Stomach (tissue), 8 donors: ENCODE measurements at regions not wholly inside any gene's neighbourhood (a gene's known extent, or its start where the extent isn't known, plus 50 kb on each side); places are given as distances from the start of the nearest gene placed in this dataset.

Experiments used
- DNase-seq, 2 donors: peaks; one replicate each; pipeline versions ENCODE4 v3.0.0 to v3.0.0-alpha.2; 2013 to 2019
- H3K27ac ChIP-seq, 5 donors: fragments of 200-600 bp in 4 of 5; sonication (generic) in 4 of 5; one replicate each; pipeline ENCODE4 v1.5.1; 2013 to 2019; ENCODE audit warnings: mild to moderate bottlenecking in 1 of 5, moderate library complexity in 1 of 5
- H3K27me3 ChIP-seq, 3 donors: fragments of 200-600 bp; sonication (generic); one replicate each; pipeline ENCODE4 v1.5.1; 2017 to 2019; ENCODE audit warnings: mixed run types in 1 of 3
- H3K36me3 ChIP-seq, 4 donors: fragments of 200-600 bp; sonication (generic); 1 replicate in 3 of 4; 2 replicates in 1 of 4; pipeline ENCODE4 v1.5.1; 2016 to 2019
- H3K4me1 ChIP-seq, 4 donors: fragments of 200-600 bp; sonication (generic); one replicate each; pipeline ENCODE4 v1.5.1; 2016 to 2019
- H3K4me3 ChIP-seq, 4 donors: fragments of 200-600 bp; sonication (generic) in 3 of 4; one replicate each; pipeline ENCODE4 v1.5.1; 2016 to 2019; ENCODE audit warnings: mild to moderate bottlenecking in 1 of 4
- H3K9me3 ChIP-seq, 4 donors: fragments of 200-600 bp; sonication (generic); one replicate each; pipeline ENCODE4 v1.5.1; 2016 to 2019
- CTCF ChIP-seq, 7 experiments: fragments of 450-650 bp in 4 of 7; fragments of 200-600 bp in 3 of 7; sonication (generic) in 3 of 7; IDR thresholded peaks; one replicate each; pipeline ENCODE4 v1.5.1; 2016 to 2019; ENCODE audit warnings: antibody characterized with exemption in 7 of 7, control low read depth in 2 of 7, mild to moderate bottlenecking in 1 of 7
- EP300 ChIP-seq: sonication (generic); formaldehyde crosslinking; IDR thresholded peaks from one replicate; pipeline ENCODE4 v1.6.1; 2017; ENCODE audit warnings: antibody characterized with exemption
- POLR2A ChIP-seq, 4 donors: fragments of 450-650 bp; IDR thresholded peaks; one replicate each; pipeline ENCODE4 v1.6.1; 2016; ENCODE audit warnings: antibody characterized with exemption in 4 of 4, control low read depth in 2 of 4, mild to moderate bottlenecking in 1 of 4, moderate library complexity in 1 of 4
- POLR2AphosphoS5 ChIP-seq, 3 donors: sonication (generic); formaldehyde crosslinking; IDR thresholded peaks; one replicate each; pipeline ENCODE4 v1.6.1; 2016; ENCODE audit warnings: antibody characterized with exemption in 3 of 3
- WGBS, 5 donors: extraction: QIAGEN DNeasy Blood & Tissue Kit in 3 of 5; methylation state at CpG; one replicate each; pipeline versions ENCODE4 v1.1.5 to v1.1.7; 2013 to 2018; 5-methylcytosine and 5-hydroxymethylcytosine counted together
- intact Hi-C: fragments of 100-400 bp; cut with DNase I; formaldehyde crosslinking; loops from one replicate; pipeline ENCODE4 v1.15.1; 2023; ENCODE audit warnings: low total_unique reads
- donor health status: healthy with polysubstance abuse.
- donor health status: Bipolar disorder and iron deficiency.
- donor health status: healthy.

- DNase-seq = no peak
- Histone ChIP-seq H3K4me1 (no peaks in the 10 kb centered on the region), H3K4me3 (no peak overlapping the region), H3K9me3 (no peaks in the 10 kb centered on the region), H3K27me3 (no peaks in the 10 kb centered on the region), H3K27ac (no peak overlapping the region), H3K36me3 (no peaks in the 10 kb centered on the region)
- intact Hi-C loops = no loop called here
- TF ChIP-seq CTCF (IDR thresholded peaks at IDR 0.05) = no peak
- no peak for TF ChIP-seq POLR2AphosphoS5 (IDR thresholded peaks at IDR 0.05)
- TF ChIP-seq EP300 = no peak
- no peak for TF ChIP-seq POLR2A (IDR thresholded peaks at IDR 0.05)
Measured at GRCh38 chr11:97355230-97355629, 965.4 kb downstream of the JRKL start.

- no peak for DNase-seq
- no peak for TF ChIP-seq EP300
- no peak for TF ChIP-seq POLR2A (IDR thresholded peaks at IDR 0.05)
- H3K27ac ChIP-seq = no peak overlapping the region
- H3K36me3 ChIP-seq = no peaks in the 10 kb centered on the region
- H3K27me3 ChIP-seq = no peaks in the 10 kb centered on the region
- H3K4me3 ChIP-seq = no peak overlapping the region
- H3K4me1 ChIP-seq = no peaks in the 10 kb centered on the region
- H3K9me3 ChIP-seq = no peaks in the 10 kb centered on the region
- intact Hi-C loops = no loop called here
- 56 to 82% (median 71%) methylated on average over 3 of the region's 3 CpGs for WGBS, 5 donors
Measured at GRCh38 chr11:97356144-97356543, 966.3 kb downstream of the JRKL start.

GRCh38 chr11:97359016-97359415 is 969.2 kb downstream of the JRKL start:
- H3K9me3 ChIP-seq = no peaks in the 10 kb centered on the region
- no peaks in the 10 kb centered on the region for H3K4me1 ChIP-seq
- H3K27me3 ChIP-seq = no peaks in the 10 kb centered on the region
- no peaks in the 10 kb centered on the region for H3K36me3 ChIP-seq
- no peak overlapping the region for H3K4me3 ChIP-seq
- no peak for DNase-seq
- TF ChIP-seq EP300 = no peak
- 88 to 98% (median 93%) methylated on average over 4 of the region's 4 CpGs for WGBS, 5 donors
- H3K27ac ChIP-seq = no peak overlapping the region
- intact Hi-C loops = no loop called here

GRCh38 chr11:97361812-97362378 is 972.1 kb downstream of the JRKL start:
- no peak overlapping the region for H3K27ac ChIP-seq
- no peak for DNase-seq
- no peak overlapping the region for H3K4me3 ChIP-seq
- intact Hi-C loops = no loop called here
- H3K9me3 ChIP-seq = peaks cover 4 to 21% (median 8%) of the 10 kb centered on the region in 4 donors
- WGBS, 5 donors = 0 to 62% (median 38%) methylated on average over 1 of the region's 1 CpG
- no peaks in the 10 kb centered on the region for H3K27me3 ChIP-seq
- no peak for TF ChIP-seq POLR2A (IDR thresholded peaks at IDR 0.05)
- no peak for TF ChIP-seq CTCF (IDR thresholded peaks at IDR 0.05)
- TF ChIP-seq EP300 = no peak
- no peak for TF ChIP-seq POLR2AphosphoS5 (IDR thresholded peaks at IDR 0.05)
- H3K36me3 ChIP-seq = no peaks in the 10 kb centered on the region
- no peaks in the 10 kb centered on the region for H3K4me1 ChIP-seq

- no peak overlapping the region for H3K27ac ChIP-seq
- H3K9me3 ChIP-seq = peaks cover 4 to 34% (median 19%) of the 10 kb centered on the region in 4 donors
- H3K4me1 ChIP-seq = no peaks in the 10 kb centered on the region
- no peak for DNase-seq
- intact Hi-C loops = no loop called here
- no peak overlapping the region for H3K4me3 ChIP-seq
- no peak for TF ChIP-seq CTCF (IDR thresholded peaks at IDR 0.05)
- no peak for TF ChIP-seq POLR2A (IDR thresholded peaks at IDR 0.05)
- no peak for TF ChIP-seq POLR2AphosphoS5 (IDR thresholded peaks at IDR 0.05)
- TF ChIP-seq EP300 = no peak
- H3K36me3 ChIP-seq = no peaks in the 10 kb centered on the region
- no peaks in the 10 kb centered on the region for H3K27me3 ChIP-seq
Measured at GRCh38 chr11:97363331-97363730, 973.5 kb downstream of the JRKL start.
